GM23338 (cell line): ENCODE measurements at regions not wholly inside any gene's neighbourhood (a gene's known extent, or its start where the extent isn't known, plus 50 kb on each side); places are given as distances from the start of the nearest gene placed in this dataset.

ENCODE experiments used
- ATAC-seq: fragments of 200-7000 bp; cut with Tn5 transposase; 3 replicates; pipeline ENCODE4 v1.9.1; 2020
- DNase-seq: peaks from one replicate; pipeline ENCODE4 v3.0.0-alpha.2; 2015; ENCODE audit warnings: low spot score
- H2AFZ ChIP-seq: fragments of 200-600 bp; sonication (generic); 2 replicates; pipeline ENCODE4 v1.8.0; 2016; ENCODE audit warnings: antibody characterized with exemption, mild to moderate bottlenecking, moderate library complexity
- H3F3A ChIP-seq: fragments of 200-600 bp; sonication (generic); replicated peaks from 2 replicates; pipeline ENCODE4 v1.8.0; 2017; ENCODE audit warnings: antibody characterized with exemption, mixed run types, low read depth
- H3K27ac ChIP-seq: fragments of 200-600 bp; sonication (generic); 2 replicates; pipeline ENCODE4 v1.6.1; 2016; ENCODE audit warnings: low read depth
- H3K27me3 ChIP-seq: fragments of 200-600 bp; sonication (generic); 2 replicates; pipeline ENCODE4 v1.8.0; 2016; ENCODE audit warnings: mild to moderate bottlenecking, mixed run types, moderate library complexity; ENCODE audit not compliant: insufficient read depth
- H3K36me3 ChIP-seq: fragments of 200-600 bp; sonication (generic); 2 replicates; pipeline ENCODE4 v1.8.0; 2016; ENCODE audit warnings: mild to moderate bottlenecking; ENCODE audit not compliant: insufficient read depth
- H3K4me1 ChIP-seq: fragments of 200-600 bp; sonication (generic); 2 replicates; pipeline ENCODE4 v1.8.0; 2016; ENCODE audit warnings: mild to moderate bottlenecking, moderate library complexity; ENCODE audit not compliant: insufficient read depth
- H3K4me2 ChIP-seq: fragments of 200-600 bp; sonication (generic); 2 replicates; pipeline ENCODE4 v1.7.1; 2017; ENCODE audit warnings: mixed run types
- H3K4me3 ChIP-seq: fragments of 200-600 bp; sonication (generic); 2 replicates; pipeline ENCODE4 v1.6.1; 2016; ENCODE audit warnings: mixed run types
- H3K79me2 ChIP-seq: fragments of 200-600 bp; sonication (generic); replicated peaks from 2 replicates; pipeline ENCODE4 v1.8.0; 2017; ENCODE audit warnings: mild to moderate bottlenecking; ENCODE audit not compliant: insufficient read depth
- H3K9me2 ChIP-seq: fragments of 200-600 bp; sonication (generic); 2 replicates; pipeline ENCODE4 v1.8.0; 2017; ENCODE audit not compliant: insufficient read depth
- H4K20me1 ChIP-seq: fragments of 200-600 bp; sonication (generic); replicated peaks from 2 replicates; pipeline ENCODE4 v1.8.0; 2017; ENCODE audit warnings: mild to moderate bottlenecking; ENCODE audit not compliant: insufficient read depth
- H3K27ac Mint-ChIP-seq: 2 replicates; pipeline ENCODE4 v1.8.0; 2020; ENCODE audit warnings: inconsistent platforms, mild to moderate bottlenecking, moderate library complexity, mixed read lengths
- H3K27me3 Mint-ChIP-seq: 3 replicates; pipeline ENCODE4 v1.8.0; 2022; ENCODE audit warnings: low read depth, mild to moderate bottlenecking, moderate library complexity, mixed read lengths, inconsistent platforms; ENCODE audit not compliant: insufficient read depth, poor library complexity
- H3K36me3 Mint-ChIP-seq: 3 replicates; pipeline ENCODE4 v1.8.0; 2021; ENCODE audit warnings: low read depth, mild to moderate bottlenecking, inconsistent platforms, moderate library complexity, mixed read lengths
- H3K4me1 Mint-ChIP-seq: 3 replicates; pipeline ENCODE4 v1.8.0; 2020; ENCODE audit warnings: mild to moderate bottlenecking, inconsistent platforms, mixed read lengths
- H3K4me3 Mint-ChIP-seq: 3 replicates; pipeline ENCODE4 v1.8.0; 2021; ENCODE audit warnings: moderate library complexity, mild to moderate bottlenecking, inconsistent platforms, mixed read lengths
- H3K9me3 Mint-ChIP-seq: 3 replicates; pipeline ENCODE4 v1.8.0; 2020; ENCODE audit warnings: moderate library complexity, mild to moderate bottlenecking, inconsistent platforms, mixed read lengths
- CREB1 ChIP-seq: fragments of 250-450 bp; sonication (Bioruptor Pico); IDR thresholded peaks from 2 replicates; pipeline ENCODE4 v1.5.0; 2020; ENCODE audit warnings: low read depth, mild to moderate bottlenecking, moderate library complexity
- ETS1 ChIP-seq: IDR thresholded peaks from 2 replicates; pipeline ENCODE4 v1.6.1; 2016; ENCODE audit warnings: antibody characterized with exemption
- EZH2 ChIP-seq: fragments of 200-600 bp; sonication (generic); IDR thresholded peaks from one replicate; pipeline ENCODE4 v1.8.0; 2017; ENCODE audit warnings: antibody characterized with exemption, mild to moderate bottlenecking, low read depth; ENCODE audit not compliant: unreplicated experiment
- EZH2phosphoT487 ChIP-seq: fragments of 200-600 bp; sonication (generic); IDR thresholded peaks from one replicate; pipeline ENCODE4 v1.8.1; 2018; ENCODE audit warnings: antibody characterized with exemption; ENCODE audit not compliant: unreplicated experiment
- JUNB ChIP-seq: IDR thresholded peaks from one replicate; pipeline ENCODE4 v1.6.1; 2016; ENCODE audit warnings: antibody characterized with exemption; ENCODE audit not compliant: unreplicated experiment
- NANOG ChIP-seq: IDR thresholded peaks from 2 replicates; pipeline ENCODE4 v1.6.1; 2016; ENCODE audit warnings: antibody characterized with exemption, borderline replicate concordance
- POLR2AphosphoS5 ChIP-seq: IDR thresholded peaks from 2 replicates; pipeline ENCODE4 v1.6.1; 2016; ENCODE audit warnings: antibody characterized with exemption, low read depth
- STAT1 ChIP-seq: IDR thresholded peaks from one replicate; pipeline ENCODE4 v1.6.1; 2016; ENCODE audit warnings: antibody characterized with exemption; ENCODE audit not compliant: unreplicated experiment
- ZNF114 ChIP-seq: fragments of 250-450 bp; sonication (Bioruptor Pico); IDR thresholded peaks from 2 replicates; pipeline ENCODE4 v1.5.0; 2020; ENCODE audit warnings: mild to moderate bottlenecking, moderate library complexity
- ZNF331 ChIP-seq: fragments of 250-450 bp; sonication (Bioruptor Pico); IDR thresholded peaks from 2 replicates; pipeline ENCODE4 v1.5.0; 2020; ENCODE audit warnings: low read depth, mild to moderate bottlenecking, moderate library complexity
- TF ChIP-seq, protein P1 (sequence below), 2 experiments: fragments of 200-600 bp in 1 of 2; sonication (generic) in 1 of 2; conservative IDR thresholded peaks; 2 replicates each; pipeline versions ENCODE4 v1.5.1 to v1.6.1; 2016 to 2017; ENCODE audit warnings: antibody characterized with exemption in 2 of 2, low read depth in 2 of 2, mild to moderate bottlenecking in 2 of 2, moderate library complexity in 1 of 2
- TF ChIP-seq, protein P2 (sequence below): fragments of 250-450 bp; sonication (Bioruptor Pico); IDR thresholded peaks from 2 replicates; pipeline ENCODE4 v1.5.0; 2020; ENCODE audit warnings: mild to moderate bottlenecking, moderate library complexity
- TF ChIP-seq, protein P3 (sequence below): IDR thresholded peaks from one replicate; pipeline ENCODE4 v1.6.1; 2018; ENCODE audit warnings: antibody characterized with exemption; ENCODE audit not compliant: unreplicated experiment

DNA sequence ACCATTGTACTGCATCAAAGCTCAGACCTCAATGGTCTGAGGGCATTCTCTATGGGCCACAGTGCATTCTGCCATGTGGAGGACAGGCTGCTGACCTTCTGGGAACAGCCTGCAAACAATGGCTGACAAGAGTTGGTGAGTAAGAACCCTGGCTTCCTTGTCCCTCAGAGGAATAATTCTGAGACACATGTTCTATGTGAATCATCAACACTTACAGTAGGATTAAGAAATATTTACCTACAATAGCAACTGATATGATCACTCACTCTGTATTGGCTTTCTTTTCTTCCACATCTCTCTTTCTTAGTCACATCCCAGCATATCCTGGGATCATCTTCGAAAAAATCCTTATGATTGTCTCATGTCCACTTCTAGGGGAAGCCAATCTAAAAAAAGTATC, 306.5 kb upstream of the ITGA1 start:
- H3K4me2 ChIP-seq, result no peak overlapping the region
- DNase-seq (no peak), ATAC-seq (no peak)
- no peaks in the 10 kb centered on the region for H3K36me3 ChIP-seq
- H3K4me1 ChIP-seq, result peaks cover 14% of the 10 kb centered on the region
- no peaks in the 10 kb centered on the region; the same call in 1 of the 2 replicates for H3K9me2 ChIP-seq
- peaks cover 19% of the 10 kb centered on the region for H3K4me1 Mint-ChIP-seq
- TF ChIP-seq JUNB (no peak), POLR2AphosphoS5 (no peak), EZH2 (no peak), ZNF114 (CRISPR knock-in tag) (no peak), ETS1 (no peak), NANOG (no peak), CREB1 (CRISPR knock-in tag) (no peak), ZNF331 (CRISPR knock-in tag) (no peak), EZH2phosphoT487 (no peak), STAT1 (no peak)
- TF ChIP-seq, protein P1, sequence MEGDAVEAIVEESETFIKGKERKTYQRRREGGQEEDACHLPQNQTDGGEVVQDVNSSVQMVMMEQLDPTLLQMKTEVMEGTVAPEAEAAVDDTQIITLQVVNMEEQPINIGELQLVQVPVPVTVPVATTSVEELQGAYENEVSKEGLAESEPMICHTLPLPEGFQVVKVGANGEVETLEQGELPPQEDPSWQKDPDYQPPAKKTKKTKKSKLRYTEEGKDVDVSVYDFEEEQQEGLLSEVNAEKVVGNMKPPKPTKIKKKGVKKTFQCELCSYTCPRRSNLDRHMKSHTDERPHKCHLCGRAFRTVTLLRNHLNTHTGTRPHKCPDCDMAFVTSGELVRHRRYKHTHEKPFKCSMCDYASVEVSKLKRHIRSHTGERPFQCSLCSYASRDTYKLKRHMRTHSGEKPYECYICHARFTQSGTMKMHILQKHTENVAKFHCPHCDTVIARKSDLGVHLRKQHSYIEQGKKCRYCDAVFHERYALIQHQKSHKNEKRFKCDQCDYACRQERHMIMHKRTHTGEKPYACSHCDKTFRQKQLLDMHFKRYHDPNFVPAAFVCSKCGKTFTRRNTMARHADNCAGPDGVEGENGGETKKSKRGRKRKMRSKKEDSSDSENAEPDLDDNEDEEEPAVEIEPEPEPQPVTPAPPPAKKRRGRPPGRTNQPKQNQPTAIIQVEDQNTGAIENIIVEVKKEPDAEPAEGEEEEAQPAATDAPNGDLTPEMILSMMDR (conservative IDR thresholded peaks at IDR 0.05; ENCODE audit: low read depth in 2 of 2), result no peak
- TF ChIP-seq, protein P2, sequence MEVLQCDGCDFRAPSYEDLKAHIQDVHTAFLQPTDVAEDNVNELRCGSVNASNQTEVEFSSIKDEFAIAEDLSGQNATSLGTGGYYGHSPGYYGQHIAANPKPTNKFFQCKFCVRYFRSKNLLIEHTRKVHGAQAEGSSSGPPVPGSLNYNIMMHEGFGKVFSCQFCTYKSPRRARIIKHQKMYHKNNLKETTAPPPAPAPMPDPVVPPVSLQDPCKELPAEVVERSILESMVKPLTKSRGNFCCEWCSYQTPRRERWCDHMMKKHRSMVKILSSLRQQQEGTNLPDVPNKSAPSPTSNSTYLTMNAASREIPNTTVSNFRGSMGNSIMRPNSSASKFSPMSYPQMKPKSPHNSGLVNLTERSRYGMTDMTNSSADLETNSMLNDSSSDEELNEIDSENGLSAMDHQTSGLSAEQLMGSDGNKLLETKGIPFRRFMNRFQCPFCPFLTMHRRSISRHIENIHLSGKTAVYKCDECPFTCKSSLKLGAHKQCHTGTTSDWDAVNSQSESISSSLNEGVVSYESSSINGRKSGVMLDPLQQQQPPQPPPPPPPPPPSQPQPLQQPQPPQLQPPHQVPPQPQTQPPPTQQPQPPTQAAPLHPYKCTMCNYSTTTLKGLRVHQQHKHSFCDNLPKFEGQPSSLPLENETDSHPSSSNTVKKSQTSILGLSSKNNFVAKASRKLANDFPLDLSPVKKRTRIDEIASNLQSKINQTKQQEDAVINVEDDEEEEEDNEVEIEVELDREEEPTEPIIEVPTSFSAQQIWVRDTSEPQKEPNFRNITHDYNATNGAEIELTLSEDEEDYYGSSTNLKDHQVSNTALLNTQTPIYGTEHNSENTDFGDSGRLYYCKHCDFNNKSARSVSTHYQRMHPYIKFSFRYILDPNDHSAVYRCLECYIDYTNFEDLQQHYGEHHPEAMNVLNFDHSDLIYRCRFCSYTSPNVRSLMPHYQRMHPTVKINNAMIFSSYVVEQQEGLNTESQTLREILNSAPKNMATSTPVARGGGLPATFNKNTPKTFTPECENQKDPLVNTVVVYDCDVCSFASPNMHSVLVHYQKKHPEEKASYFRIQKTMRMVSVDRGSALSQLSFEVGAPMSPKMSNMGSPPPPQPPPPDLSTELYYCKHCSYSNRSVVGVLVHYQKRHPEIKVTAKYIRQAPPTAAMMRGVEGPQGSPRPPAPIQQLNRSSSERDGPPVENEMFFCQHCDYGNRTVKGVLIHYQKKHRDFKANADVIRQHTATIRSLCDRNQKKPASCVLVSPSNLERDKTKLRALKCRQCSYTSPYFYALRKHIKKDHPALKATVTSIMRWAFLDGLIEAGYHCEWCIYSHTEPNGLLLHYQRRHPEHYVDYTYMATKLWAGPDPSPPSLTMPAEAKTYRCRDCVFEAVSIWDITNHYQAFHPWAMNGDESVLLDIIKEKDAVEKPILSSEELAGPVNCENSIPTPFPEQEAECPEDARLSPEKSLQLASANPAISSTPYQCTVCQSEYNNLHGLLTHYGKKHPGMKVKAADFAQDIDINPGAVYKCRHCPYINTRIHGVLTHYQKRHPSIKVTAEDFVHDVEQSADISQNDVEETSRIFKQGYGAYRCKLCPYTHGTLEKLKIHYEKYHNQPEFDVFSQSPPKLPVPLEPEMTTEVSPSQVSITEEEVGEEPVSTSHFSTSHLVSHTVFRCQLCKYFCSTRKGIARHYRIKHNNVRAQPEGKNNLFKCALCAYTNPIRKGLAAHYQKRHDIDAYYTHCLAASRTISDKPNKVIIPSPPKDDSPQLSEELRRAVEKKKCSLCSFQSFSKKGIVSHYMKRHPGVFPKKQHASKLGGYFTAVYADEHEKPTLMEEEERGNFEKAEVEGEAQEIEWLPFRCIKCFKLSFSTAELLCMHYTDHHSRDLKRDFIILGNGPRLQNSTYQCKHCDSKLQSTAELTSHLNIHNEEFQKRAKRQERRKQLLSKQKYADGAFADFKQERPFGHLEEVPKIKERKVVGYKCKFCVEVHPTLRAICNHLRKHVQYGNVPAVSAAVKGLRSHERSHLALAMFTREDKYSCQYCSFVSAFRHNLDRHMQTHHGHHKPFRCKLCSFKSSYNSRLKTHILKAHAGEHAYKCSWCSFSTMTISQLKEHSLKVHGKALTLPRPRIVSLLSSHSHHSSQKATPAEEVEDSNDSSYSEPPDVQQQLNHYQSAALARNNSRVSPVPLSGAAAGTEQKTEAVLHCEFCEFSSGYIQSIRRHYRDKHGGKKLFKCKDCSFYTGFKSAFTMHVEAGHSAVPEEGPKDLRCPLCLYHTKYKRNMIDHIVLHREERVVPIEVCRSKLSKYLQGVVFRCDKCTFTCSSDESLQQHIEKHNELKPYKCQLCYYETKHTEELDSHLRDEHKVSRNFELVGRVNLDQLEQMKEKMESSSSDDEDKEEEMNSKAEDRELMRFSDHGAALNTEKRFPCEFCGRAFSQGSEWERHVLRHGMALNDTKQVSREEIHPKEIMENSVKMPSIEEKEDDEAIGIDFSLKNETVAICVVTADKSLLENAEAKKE (CRISPR knock-in tag), result no peak
- TF ChIP-seq, protein P3, sequence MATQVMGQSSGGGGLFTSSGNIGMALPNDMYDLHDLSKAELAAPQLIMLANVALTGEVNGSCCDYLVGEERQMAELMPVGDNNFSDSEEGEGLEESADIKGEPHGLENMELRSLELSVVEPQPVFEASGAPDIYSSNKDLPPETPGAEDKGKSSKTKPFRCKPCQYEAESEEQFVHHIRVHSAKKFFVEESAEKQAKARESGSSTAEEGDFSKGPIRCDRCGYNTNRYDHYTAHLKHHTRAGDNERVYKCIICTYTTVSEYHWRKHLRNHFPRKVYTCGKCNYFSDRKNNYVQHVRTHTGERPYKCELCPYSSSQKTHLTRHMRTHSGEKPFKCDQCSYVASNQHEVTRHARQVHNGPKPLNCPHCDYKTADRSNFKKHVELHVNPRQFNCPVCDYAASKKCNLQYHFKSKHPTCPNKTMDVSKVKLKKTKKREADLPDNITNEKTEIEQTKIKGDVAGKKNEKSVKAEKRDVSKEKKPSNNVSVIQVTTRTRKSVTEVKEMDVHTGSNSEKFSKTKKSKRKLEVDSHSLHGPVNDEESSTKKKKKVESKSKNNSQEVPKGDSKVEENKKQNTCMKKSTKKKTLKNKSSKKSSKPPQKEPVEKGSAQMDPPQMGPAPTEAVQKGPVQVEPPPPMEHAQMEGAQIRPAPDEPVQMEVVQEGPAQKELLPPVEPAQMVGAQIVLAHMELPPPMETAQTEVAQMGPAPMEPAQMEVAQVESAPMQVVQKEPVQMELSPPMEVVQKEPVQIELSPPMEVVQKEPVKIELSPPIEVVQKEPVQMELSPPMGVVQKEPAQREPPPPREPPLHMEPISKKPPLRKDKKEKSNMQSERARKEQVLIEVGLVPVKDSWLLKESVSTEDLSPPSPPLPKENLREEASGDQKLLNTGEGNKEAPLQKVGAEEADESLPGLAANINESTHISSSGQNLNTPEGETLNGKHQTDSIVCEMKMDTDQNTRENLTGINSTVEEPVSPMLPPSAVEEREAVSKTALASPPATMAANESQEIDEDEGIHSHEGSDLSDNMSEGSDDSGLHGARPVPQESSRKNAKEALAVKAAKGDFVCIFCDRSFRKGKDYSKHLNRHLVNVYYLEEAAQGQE, result no peak
- H3K4me3 Mint-ChIP-seq, result no peak overlapping the region
- H3F3A ChIP-seq, result no peaks in the 10 kb centered on the region
- no peak overlapping the region for H2AFZ ChIP-seq
- no peaks in the 10 kb centered on the region for H3K9me3 Mint-ChIP-seq
- no peak overlapping the region for H3K27ac Mint-ChIP-seq
- no peaks in the 10 kb centered on the region for H4K20me1 ChIP-seq
- no peaks in the 10 kb centered on the region for H3K36me3 Mint-ChIP-seq
- H3K27me3 ChIP-seq, result no peaks in the 10 kb centered on the region
- no peak overlapping the region for H3K4me3 ChIP-seq
- H3K27ac ChIP-seq, result no peak overlapping the region
- no peaks in the 10 kb centered on the region for H3K27me3 Mint-ChIP-seq
- H3K79me2 ChIP-seq, result no peaks in the 10 kb centered on the region
